ENCODE measurements at regions not wholly inside any gene's neighbourhood (a gene's known extent, or its start where the extent isn't known, plus 50 kb on each side); places are given as distances from the start of the nearest gene placed in this dataset.
"Not testable (repeated sequence)": the region's sequence is repeated elsewhere in the genome, so short reads cannot be mapped to it uniquely, and the experiment has no call there.

- H3K4me3 ChIP-seq (ENCODE audit: low read length, poor library complexity, severe bottlenecking): no peak overlapping the region
- H3K36me3 ChIP-seq (ENCODE audit: insufficient read depth, low read length): no peaks in the 10 kb centered on the region
- no peaks in the 10 kb centered on the region for H3K4me1 ChIP-seq (ENCODE audit: insufficient read depth, low read length, poor library complexity, severe bottlenecking)
- H3K9me3 ChIP-seq (ENCODE audit: insufficient read depth, low read depth, low read length): no peaks in the 10 kb centered on the region
- TF ChIP-seq EZH2phosphoT487 (IDR thresholded peaks at IDR 0.05; ENCODE audit: borderline replicate concordance) (no peak), CTCF (conservative IDR thresholded peaks at IDR 0.05; ENCODE audit: low read length) (no peak)
- no peak overlapping the region for H3K9ac ChIP-seq (ENCODE audit: low read depth, low read length, poor library complexity, severe bottlenecking)
- H3K79me2 ChIP-seq (ENCODE audit: insufficient read depth, low read length): no peaks in the 10 kb centered on the region
- H3K9me2 ChIP-seq (replicated peaks; ENCODE audit: low read depth, low read length): no peaks in the 10 kb centered on the region
- H3K27me3 ChIP-seq (ENCODE audit: insufficient read depth, low read length, poor library complexity, severe bottlenecking): no peaks in the 10 kb centered on the region
- no peak overlapping the region for H3K4me2 ChIP-seq (ENCODE audit: low read depth, low read length, poor library complexity, severe bottlenecking)
- no peak overlapping the region for H2AFZ ChIP-seq (ENCODE audit: low read length)
- H4K20me1 ChIP-seq (ENCODE audit: insufficient read depth, low read length, poor library complexity, severe bottlenecking): no peaks in the 10 kb centered on the region
- no peaks in the 10 kb centered on the region for H3F3A ChIP-seq (ENCODE audit: low read depth)
Observed at GRCh38 chr13:27348461-27348860, 76.0 kb upstream of the GTF3A start.

GRCh38 chr13:27349458-27349857 lies 75.0 kb upstream of the GTF3A start:
- Histone ChIP-seq H3K27me3 (ENCODE audit: insufficient read depth, low read length, poor library complexity, severe bottlenecking) (no peaks in the 10 kb centered on the region), H3K9me2 (replicated peaks; ENCODE audit: low read depth, low read length) (no peaks in the 10 kb centered on the region)

GRCh38 chr13:27350825-27351224 lies 73.6 kb upstream of the GTF3A start:
- not testable (repeated sequence) for H3K9me2 ChIP-seq (replicated peaks; ENCODE audit: low read depth, low read length); H3K4me1 ChIP-seq (ENCODE audit: insufficient read depth, low read length, poor library complexity, severe bottlenecking); H3K27me3 ChIP-seq (ENCODE audit: insufficient read depth, low read length, poor library complexity, severe bottlenecking); H2AFZ ChIP-seq (ENCODE audit: low read length); H3K9me3 ChIP-seq (ENCODE audit: insufficient read depth, low read depth, low read length); H4K20me1 ChIP-seq (ENCODE audit: insufficient read depth, low read length, poor library complexity, severe bottlenecking); H3K79me2 ChIP-seq (ENCODE audit: insufficient read depth, low read length); H3K36me3 ChIP-seq (ENCODE audit: insufficient read depth, low read length); H3K9ac ChIP-seq (ENCODE audit: low read depth, low read length, poor library complexity, severe bottlenecking); H3K4me2 ChIP-seq (ENCODE audit: low read depth, low read length, poor library complexity, severe bottlenecking); H3F3A ChIP-seq (ENCODE audit: low read depth); H3K4me3 ChIP-seq (ENCODE audit: low read length, poor library complexity, severe bottlenecking)

More at GRCh38 chr13:27349458-27349857, 75.0 kb upstream of the GTF3A start:
- Histone ChIP-seq H3K4me3 (ENCODE audit: low read length, poor library complexity, severe bottlenecking) (no peak overlapping the region), H3K9ac (ENCODE audit: low read depth, low read length, poor library complexity, severe bottlenecking) (no peak overlapping the region), H3K4me1 (ENCODE audit: insufficient read depth, low read length, poor library complexity, severe bottlenecking) (no peaks in the 10 kb centered on the region), H3F3A (ENCODE audit: low read depth) (no peaks in the 10 kb centered on the region), H2AFZ (ENCODE audit: low read length) (no peak overlapping the region), H3K9me3 (ENCODE audit: insufficient read depth, low read depth, low read length) (no peaks in the 10 kb centered on the region), H3K79me2 (ENCODE audit: insufficient read depth, low read length) (no peaks in the 10 kb centered on the region), H3K36me3 (ENCODE audit: insufficient read depth, low read length) (no peaks in the 10 kb centered on the region), H4K20me1 (ENCODE audit: insufficient read depth, low read length, poor library complexity, severe bottlenecking) (no peaks in the 10 kb centered on the region), H3K4me2 (ENCODE audit: low read depth, low read length, poor library complexity, severe bottlenecking) (no peak overlapping the region)
- no peak for TF ChIP-seq EZH2phosphoT487 (IDR thresholded peaks at IDR 0.05; ENCODE audit: borderline replicate concordance)
- no peak for TF ChIP-seq CTCF (conservative IDR thresholded peaks at IDR 0.05; ENCODE audit: low read length)

- Histone ChIP-seq H3K36me3 (ENCODE audit: insufficient read depth, low read length) (no peaks in the 10 kb centered on the region), H3K9me2 (replicated peaks; ENCODE audit: low read depth, low read length) (no peaks in the 10 kb centered on the region), H3K79me2 (ENCODE audit: insufficient read depth, low read length) (no peaks in the 10 kb centered on the region), H4K20me1 (ENCODE audit: insufficient read depth, low read length, poor library complexity, severe bottlenecking) (no peaks in the 10 kb centered on the region), H3K4me2 (ENCODE audit: low read depth, low read length, poor library complexity, severe bottlenecking) (no peak overlapping the region), H3K9ac (ENCODE audit: low read depth, low read length, poor library complexity, severe bottlenecking) (no peak overlapping the region), H3K4me3 (ENCODE audit: low read length, poor library complexity, severe bottlenecking) (no peak overlapping the region), H3K27me3 (ENCODE audit: insufficient read depth, low read length, poor library complexity, severe bottlenecking) (no peaks in the 10 kb centered on the region), H3K4me1 (ENCODE audit: insufficient read depth, low read length, poor library complexity, severe bottlenecking) (no peaks in the 10 kb centered on the region), H2AFZ (ENCODE audit: low read length) (no peak overlapping the region), H3F3A (ENCODE audit: low read depth) (no peaks in the 10 kb centered on the region), H3K9me3 (ENCODE audit: insufficient read depth, low read depth, low read length) (no peaks in the 10 kb centered on the region)
- TF ChIP-seq CTCF (conservative IDR thresholded peaks at IDR 0.05; ENCODE audit: low read length) (no peak), EZH2phosphoT487 (IDR thresholded peaks at IDR 0.05; ENCODE audit: borderline replicate concordance) (no peak)
Observed at GRCh38 chr13:27352698-27353097, 71.7 kb upstream of the GTF3A start.
